ENCODE measurements at regions not wholly inside any gene's neighbourhood (a gene's known extent, or its start where the extent isn't known, plus 50 kb on each side); places are given as distances from the start of the nearest gene placed in this dataset.

DNA sequence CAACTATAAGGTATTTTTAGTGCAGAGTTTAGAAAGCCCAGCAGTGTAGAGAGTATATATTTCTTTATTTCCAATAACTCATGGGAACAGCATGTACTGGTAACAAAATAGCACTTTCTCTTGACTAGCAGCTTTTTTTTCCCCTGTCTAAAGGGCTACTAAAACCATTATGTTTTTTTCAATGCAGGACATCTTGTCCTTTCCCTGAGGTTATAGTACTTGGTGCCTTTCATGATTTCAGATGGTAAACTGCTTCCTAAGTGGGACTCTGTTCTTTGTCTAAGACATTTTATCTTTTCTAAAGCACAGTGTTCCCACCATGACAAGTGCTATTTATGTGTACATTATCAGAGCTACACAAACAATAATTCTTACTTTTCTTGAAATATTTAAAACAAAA, 122.3 kb downstream of the SLC24A2 start:
- TF ChIP-seq CTCF (IDR thresholded peaks at IDR 0.05; ENCODE audit: low read depth, low read length) = no peak
- TF ChIP-seq EZH2phosphoT487 (IDR thresholded peaks at IDR 0.05; ENCODE audit: low read depth) = no peak

Data from OCI-LY3 (cell line).